GM19351 (cell line): ENCODE measurements at regions not wholly inside any gene's neighbourhood (a gene's known extent, or its start where the extent isn't known, plus 50 kb on each side); places are given as distances from the start of the nearest gene placed in this dataset.
"Not testable (repeated sequence)": the region's sequence is repeated elsewhere in the genome, so short reads cannot be mapped to it uniquely, and the experiment has no call there.

Experiments
- ATAC-seq: cut with Tn5 transposase; IDR thresholded peaks from one replicate; pipeline ENCODE4 v1.9.1; 2021; ENCODE audit warnings: mild to moderate bottlenecking, moderate library complexity; ENCODE audit not compliant: unreplicated experiment

DNA sequence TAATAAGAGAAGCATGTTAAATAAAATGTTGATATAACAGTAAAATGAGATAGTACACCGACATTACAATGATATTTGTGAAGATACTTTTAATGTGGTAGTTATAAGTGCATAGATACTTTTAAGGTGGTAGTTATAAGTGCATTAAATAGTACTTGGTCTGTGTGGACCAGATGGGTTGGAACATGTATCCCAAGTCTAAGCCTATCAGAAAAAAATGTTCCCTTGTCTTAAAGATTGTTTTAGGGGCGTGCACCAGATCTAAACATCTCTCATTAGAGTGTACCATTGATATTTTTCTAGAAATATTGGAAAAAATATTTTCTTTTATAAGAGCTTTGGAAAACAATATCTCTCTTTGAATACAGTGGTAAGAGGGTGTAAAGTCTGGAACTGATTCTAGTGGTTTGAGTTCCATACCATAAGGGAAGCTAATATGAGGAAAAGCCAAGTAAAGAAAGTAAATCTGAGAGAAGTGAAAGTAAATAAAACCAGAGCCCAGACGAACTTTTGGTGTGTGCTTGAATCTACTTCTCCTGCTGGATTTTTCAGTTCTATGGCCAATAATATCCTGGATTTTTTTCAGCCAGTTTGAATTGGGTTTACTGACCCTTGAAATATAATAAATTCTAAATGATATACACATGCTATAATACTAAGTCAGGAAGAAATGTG is 175.3 kb downstream of the MBL2 start:
- no peak for ATAC-seq

GRCh38 chr10:52598936-52599335 is 173.6 kb downstream of the MBL2 start:
- ATAC-seq, result no peak

GRCh38 chr10:52599551-52600200 is 172.9 kb downstream of the MBL2 start:
- ATAC-seq, result no peak

GRCh38 chr10:52604131-52604530 is 168.5 kb downstream of the MBL2 start:
- ATAC-seq, result not testable (repeated sequence)

- ATAC-seq, result no peak
These were observed 163.5 kb downstream of the MBL2 start for GRCh38 chr10:52609071-52609470.

- no peak for ATAC-seq
These were observed 162.9 kb downstream of the MBL2 start for GRCh38 chr10:52609626-52610240.

DNA sequence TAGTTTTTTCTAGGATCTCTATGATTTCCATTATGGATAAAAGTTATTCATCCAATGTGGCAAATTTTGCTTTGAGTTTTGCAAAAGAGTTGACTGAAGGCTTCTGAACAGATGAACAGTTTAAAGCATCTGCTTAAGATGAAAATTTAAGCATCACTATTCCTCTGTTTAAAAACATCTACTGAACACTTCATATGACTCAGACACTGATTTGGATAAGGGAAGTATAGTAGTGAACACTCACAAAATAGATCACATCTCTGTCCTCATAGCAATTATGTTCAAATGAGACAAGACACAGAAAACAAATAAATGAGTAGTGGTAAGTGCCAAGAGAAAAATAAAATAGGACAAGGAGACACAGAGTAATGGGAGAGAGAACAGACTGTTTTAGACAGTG is 157.3 kb downstream of the MBL2 start:
- ATAC-seq, result no peak

GRCh38 chr10:52615756-52616394 is 156.7 kb downstream of the MBL2 start:
- ATAC-seq, result no peak

DNA sequence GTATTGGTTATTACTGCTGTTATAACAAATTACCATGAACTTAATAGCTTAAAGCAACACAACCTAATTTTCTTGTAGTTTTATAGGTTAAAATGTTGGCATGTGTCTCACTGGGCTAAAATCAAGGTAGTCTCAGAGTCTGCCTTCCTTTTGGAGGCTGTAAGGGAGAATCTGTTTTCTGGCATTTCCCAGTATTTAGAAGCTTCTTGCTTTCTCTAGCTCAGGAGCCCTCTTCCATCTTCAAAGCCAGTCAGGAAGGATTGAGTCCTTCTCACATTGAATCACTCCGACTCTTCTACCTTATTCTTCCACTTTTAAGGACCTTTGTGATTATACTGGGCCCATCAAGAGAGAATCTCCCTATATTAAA is 156.2 kb downstream of the MBL2 start:
- no peak for ATAC-seq

- no peak for ATAC-seq
These were observed 155.2 kb downstream of the MBL2 start for GRCh38 chr10:52617346-52617745.

GRCh38 chr10:52619052-52619451 is 153.5 kb downstream of the MBL2 start:
- no peak for ATAC-seq

- no peak for ATAC-seq
These were observed 150.9 kb downstream of the MBL2 start for GRCh38 chr10:52621635-52622079.

- no peak for ATAC-seq
These were observed 148.8 kb downstream of the MBL2 start for GRCh38 chr10:52623761-52624160.

DNA sequence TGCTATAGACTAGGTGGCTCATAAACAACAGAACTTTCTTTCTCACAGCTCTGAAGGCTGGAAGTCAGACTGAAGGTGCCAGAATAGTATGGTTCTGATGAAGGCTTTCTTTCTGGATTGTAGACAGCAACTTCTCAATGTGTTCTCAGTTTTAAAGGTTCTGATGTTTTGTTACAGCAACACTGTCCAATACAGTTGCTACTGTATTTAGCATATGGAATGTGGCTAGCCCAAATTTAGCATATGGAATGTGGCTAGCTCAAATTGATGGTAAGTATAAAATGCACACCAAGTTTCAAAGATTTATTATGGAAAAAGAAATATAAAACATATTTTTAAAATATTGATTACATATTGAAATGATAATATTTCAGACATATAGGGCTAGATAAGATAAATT is 145.3 kb downstream of the MBL2 start:
- no peak for ATAC-seq

- ATAC-seq, result no peak
These were observed 141.4 kb downstream of the MBL2 start for GRCh38 chr10:52631146-52631545.

DNA sequence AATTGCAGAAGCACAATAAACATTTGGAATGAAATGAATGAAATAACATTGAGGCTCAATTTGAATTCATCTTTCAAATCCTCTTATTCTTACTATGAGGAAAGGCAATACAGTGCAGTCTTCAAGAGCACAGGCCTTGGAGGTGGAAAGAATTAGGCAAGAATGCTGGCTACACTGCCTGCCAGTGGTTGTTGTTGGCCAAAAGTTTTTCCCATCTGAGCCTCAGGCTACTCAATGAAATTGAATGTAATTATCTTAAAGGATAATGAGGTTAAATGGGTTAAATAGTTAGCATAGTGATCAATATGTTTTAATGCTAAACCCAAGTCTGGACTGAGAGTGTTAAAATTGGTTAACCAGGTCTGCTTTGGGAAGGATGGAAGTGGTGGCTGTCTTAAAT is 140.9 kb downstream of the MBL2 start:
- no peak for ATAC-seq

- no peak for ATAC-seq
These were observed 140.0 kb downstream of the MBL2 start for GRCh38 chr10:52632591-52632990.

DNA sequence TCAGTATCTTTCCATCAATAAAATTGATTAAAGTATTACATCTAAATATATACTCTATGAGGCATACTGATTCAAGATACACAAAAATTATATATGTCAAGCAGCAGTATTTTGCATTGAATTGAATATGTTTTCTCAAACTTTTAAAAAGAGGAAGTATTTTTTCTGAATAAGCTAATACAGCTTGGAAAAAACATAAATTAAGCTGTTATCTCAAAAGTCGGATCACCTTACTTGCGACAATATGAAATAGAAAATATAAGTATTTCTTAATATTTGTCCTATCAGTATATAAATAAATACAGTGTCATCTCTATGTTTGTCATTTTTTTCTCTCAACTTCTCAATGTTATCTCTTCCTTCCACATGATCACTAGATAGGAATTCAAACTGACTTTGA is 139.3 kb downstream of the MBL2 start:
- no peak for ATAC-seq

GRCh38 chr10:52635651-52636050 is 136.9 kb downstream of the MBL2 start:
- no peak for ATAC-seq

DNA sequence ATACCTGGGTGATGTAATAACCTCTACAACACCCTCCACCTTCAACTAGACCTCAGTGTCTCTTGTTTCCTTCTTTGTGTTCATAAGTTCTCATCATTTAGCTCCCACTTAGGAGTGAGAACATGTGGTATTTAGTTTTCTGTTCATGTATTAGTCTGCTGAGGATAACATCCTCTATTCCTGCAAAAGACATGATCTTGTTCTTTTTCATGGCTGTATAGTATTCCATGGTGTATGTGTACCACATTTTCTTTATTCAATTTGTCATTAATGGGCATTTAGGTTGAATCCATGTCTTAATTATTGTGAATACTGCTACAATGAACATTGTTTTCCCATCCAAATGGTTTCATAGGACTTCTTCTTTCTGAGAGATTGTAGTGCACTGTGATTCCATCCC is 135.7 kb downstream of the MBL2 start:
- ATAC-seq, result no peak

- no peak for ATAC-seq
These were observed 135.0 kb downstream of the MBL2 start for GRCh38 chr10:52637592-52637991.

GRCh38 chr10:52639652-52640051 is 132.9 kb downstream of the MBL2 start:
- ATAC-seq, result no peak
